NCI-H2196 (cell line): ENCODE measurements at regions not wholly inside any gene's neighbourhood (a gene's known extent, or its start where the extent isn't known, plus 50 kb on each side); places are given as distances from the start of the nearest gene placed in this dataset.
"Not testable (repeated sequence)": the region's sequence is repeated elsewhere in the genome, so short reads cannot be mapped to it uniquely, and the experiment has no call there.

Source experiments
- DNase-seq: peaks from one replicate; lab custom pipeline; 2025; ENCODE audit not compliant: unreplicated experiment; lab: John Stamatoyannopoulos, UW

- DNase-seq = no peak
Measured at GRCh38 chr3:8112587-8112986, 389.0 kb upstream of the LMCD1 start.

- no peak for DNase-seq
Measured at GRCh38 chr3:8113626-8114025, 388.0 kb upstream of the LMCD1 start.

- no peak for DNase-seq
Measured at GRCh38 chr3:8128686-8129085, 372.9 kb upstream of the LMCD1 start.

GRCh38 chr3:8136553-8136952, 365.1 kb upstream of the LMCD1 start:
- DNase-seq = no peak

GRCh38 chr3:8143186-8143585, 358.4 kb upstream of the LMCD1 start:
- no peak for DNase-seq

GRCh38 chr3:8145661-8146060, 356.0 kb upstream of the LMCD1 start:
- no peak for DNase-seq

GRCh38 chr3:8147711-8148110, 353.9 kb upstream of the LMCD1 start:
- DNase-seq = no peak

GRCh38 chr3:8152821-8153418, 348.7 kb upstream of the LMCD1 start:
- DNase-seq = no peak

- DNase-seq = no peak
Measured at GRCh38 chr3:8153800-8154199, 347.8 kb upstream of the LMCD1 start.

GRCh38 chr3:8154617-8155016, 347.0 kb upstream of the LMCD1 start:
- no peak for DNase-seq

GRCh38 chr3:8156138-8156537, 345.5 kb upstream of the LMCD1 start:
- no peak for DNase-seq

- DNase-seq = no peak
Measured at GRCh38 chr3:8156831-8157230, 344.8 kb upstream of the LMCD1 start.

- DNase-seq = no peak
Measured at GRCh38 chr3:8157640-8158039, 344.0 kb upstream of the LMCD1 start.

GRCh38 chr3:8164145-8164544, 337.5 kb upstream of the LMCD1 start:
- no peak for DNase-seq

GRCh38 chr3:8166014-8166413, 335.6 kb upstream of the LMCD1 start:
- no peak for DNase-seq

GRCh38 chr3:8170971-8171508, 330.6 kb upstream of the LMCD1 start:
- no peak for DNase-seq

- no peak for DNase-seq
Measured at GRCh38 chr3:8173892-8174291, 327.7 kb upstream of the LMCD1 start.

GRCh38 chr3:8176759-8177483, 324.7 kb upstream of the LMCD1 start:
- DNase-seq = not testable (repeated sequence)

GRCh38 chr3:8178516-8178915, 323.1 kb upstream of the LMCD1 start:
- DNase-seq = not testable (repeated sequence)

- no peak for DNase-seq
Measured at GRCh38 chr3:8182904-8183303, 318.7 kb upstream of the LMCD1 start.

- DNase-seq = no peak
Measured at GRCh38 chr3:8183627-8184026, 318.0 kb upstream of the LMCD1 start.

GRCh38 chr3:8186213-8186612, 315.4 kb upstream of the LMCD1 start:
- no peak for DNase-seq

- DNase-seq = no peak
Measured at GRCh38 chr3:8187996-8188395, 313.6 kb upstream of the LMCD1 start.
